GM12878 (cell line): ENCODE measurements at regions not wholly inside any gene's neighbourhood (a gene's known extent, or its start where the extent isn't known, plus 50 kb on each side); places are given as distances from the start of the nearest gene placed in this dataset.

Experiments
- CBX3 ChIP-seq: fragments of 200-600 bp; sonication (generic); IDR thresholded peaks from 2 replicates; pipeline ENCODE4 v1.6.1; 2016; ENCODE audit warnings: low read depth, borderline replicate concordance
- CREB1 ChIP-seq: IDR thresholded peaks from 2 replicates; pipeline ENCODE4 v1.6.1; 2012; ENCODE audit warnings: low read depth, mild to moderate bottlenecking, inconsistent platforms
- CUX1 ChIP-seq: IDR thresholded peaks from 2 replicates; pipeline ENCODE4 v1.6.1; 2012; ENCODE audit warnings: improper control_type of control experiment, low read depth, low read length; ENCODE audit not compliant: insufficient replicate concordance
- EED ChIP-seq: sonication (generic); IDR thresholded peaks from 2 replicates; pipeline ENCODE4 v1.6.1; 2016; ENCODE audit warnings: antibody characterized with exemption, low read depth
- FOXM1 ChIP-seq: IDR thresholded peaks from 2 replicates; pipeline ENCODE4 v1.6.1; 2012; ENCODE audit warnings: low read depth, mild to moderate bottlenecking, inconsistent platforms, low read length, moderate library complexity
- GATAD2B ChIP-seq: fragments of 450-650 bp; conservative IDR thresholded peaks from 2 replicates; pipeline ENCODE4 v1.6.1; 2017; ENCODE audit warnings: low read depth, mild to moderate bottlenecking, moderate library complexity
- HSF1 ChIP-seq: fragments of 150-350 bp; IDR thresholded peaks from 2 replicates; pipeline ENCODE4 v1.6.1; 2014; ENCODE audit warnings: mild to moderate bottlenecking, low read depth, low read length
- MXI1 ChIP-seq: fragments of 150-350 bp; IDR thresholded peaks from 2 replicates; pipeline ENCODE4 v1.6.1; 2011; ENCODE audit warnings: low read depth, mild to moderate bottlenecking, inconsistent platforms, low read length, improper control_type of control experiment
- NFXL1 ChIP-seq: fragments of 450-650 bp; IDR thresholded peaks from 2 replicates; pipeline ENCODE4 v1.6.1; 2017; ENCODE audit warnings: antibody characterized with exemption, mild to moderate bottlenecking, borderline replicate concordance
- NR2C1 ChIP-seq: fragments of 450-650 bp; IDR thresholded peaks from 2 replicates; pipeline ENCODE4 v1.6.1; 2017; ENCODE audit warnings: antibody characterized with exemption, mild to moderate bottlenecking, moderate library complexity
- NR2F1 ChIP-seq: fragments of 450-650 bp; conservative IDR thresholded peaks from 2 replicates; pipeline ENCODE4 v1.6.1; 2017; ENCODE audit warnings: mild to moderate bottlenecking
- RAD21 ChIP-seq: IDR thresholded peaks from 2 replicates; pipeline ENCODE4 v1.6.1; 2011; ENCODE audit warnings: mild to moderate bottlenecking, low read depth, low read length, moderate library complexity; ENCODE audit not compliant: insufficient read depth
- SMARCA5 ChIP-seq: fragments of 450-650 bp; IDR thresholded peaks from 2 replicates; pipeline ENCODE4 v1.6.1; 2017; ENCODE audit warnings: mild to moderate bottlenecking
- SMC3 ChIP-seq: IDR thresholded peaks from 2 replicates; pipeline ENCODE4 v1.6.1; 2011; ENCODE audit warnings: low read length, improper control_type of control experiment, borderline replicate concordance
- SUPT20H ChIP-seq: IDR thresholded peaks from 2 replicates; pipeline ENCODE4 v1.6.1; 2011; ENCODE audit warnings: low read depth, mild to moderate bottlenecking, low read length, moderate library complexity, borderline replicate concordance; ENCODE audit not compliant: control insufficient read depth
- TAF1 ChIP-seq: IDR thresholded peaks from 2 replicates; pipeline ENCODE4 v1.6.1; 2011; ENCODE audit warnings: mild to moderate bottlenecking, low read depth, low read length, borderline replicate concordance
- TCF7 ChIP-seq: IDR thresholded peaks from 2 replicates; pipeline ENCODE4 v1.6.1; 2014; ENCODE audit warnings: antibody characterized with exemption, borderline replicate concordance
- ZBTB4 ChIP-seq: fragments of 450-650 bp; formaldehyde crosslinking; IDR thresholded peaks from 2 replicates; pipeline ENCODE4 v1.4.0; 2022; ENCODE audit warnings: mild to moderate bottlenecking, moderate library complexity
- ZNF24 ChIP-seq: fragments of 450-650 bp; IDR thresholded peaks from 2 replicates; pipeline ENCODE4 v1.6.1; 2017; ENCODE audit warnings: antibody characterized with exemption, mild to moderate bottlenecking
- ZNF384 ChIP-seq: IDR thresholded peaks from 2 replicates; pipeline ENCODE4 v1.6.1; 2012; ENCODE audit warnings: low read depth, mild to moderate bottlenecking, low read length, improper control_type of control experiment, borderline replicate concordance
- ZZZ3 ChIP-seq: IDR thresholded peaks from 2 replicates; pipeline ENCODE4 v1.6.1; 2011; ENCODE audit warnings: low read depth; ENCODE audit not compliant: control insufficient read depth, insufficient read length

- TF ChIP-seq CUX1 (no peak), ZNF24 (no peak), TAF1 (no peak), CBX3 (no peak), GATAD2B (peak; percentile 54; the same call in 1 of the 2 replicates), NR2C1 (0 out of 2 replicates have a peak, but pooled peaks have one; percentile 17), ZZZ3 (no peak), ZBTB4 (no peak), SUPT20H (no peak), CREB1 (no peak), HSF1 (no peak), SMC3 (no peak), NR2F1 (peak; percentile 76), NFXL1 (no peak), ZNF384 (no peak), FOXM1 (no peak), RAD21 (no peak), TCF7 (no peak), EED (no peak), SMARCA5 (no peak), MXI1 (no peak)
These were observed 784.6 kb downstream of the NR2F2 start (continued) for GRCh38 chr15:97114900-97115760.
